ENCODE measurements at regions not wholly inside any gene's neighbourhood (a gene's known extent, or its start where the extent isn't known, plus 50 kb on each side); places are given as distances from the start of the nearest gene placed in this dataset.

GRCh38 chr4:14272206-14272605 is 644.7 kb upstream of the BOD1L1 start:
- TF ChIP-seq CTCF (conservative IDR thresholded peaks at IDR 0.05; ENCODE audit: low read depth, low read length) (no peak), EZH2phosphoT487 (IDR thresholded peaks at IDR 0.05; ENCODE audit: borderline replicate concordance, low read length) (no peak)
